ENCODE measurements at regions not wholly inside any gene's neighbourhood (a gene's known extent, or its start where the extent isn't known, plus 50 kb on each side); places are given as distances from the start of the nearest gene placed in this dataset.
"Not testable (repeated sequence)": the region's sequence is repeated elsewhere in the genome, so short reads cannot be mapped to it uniquely, and the experiment has no call there.

- TF ChIP-seq, protein P1, sequence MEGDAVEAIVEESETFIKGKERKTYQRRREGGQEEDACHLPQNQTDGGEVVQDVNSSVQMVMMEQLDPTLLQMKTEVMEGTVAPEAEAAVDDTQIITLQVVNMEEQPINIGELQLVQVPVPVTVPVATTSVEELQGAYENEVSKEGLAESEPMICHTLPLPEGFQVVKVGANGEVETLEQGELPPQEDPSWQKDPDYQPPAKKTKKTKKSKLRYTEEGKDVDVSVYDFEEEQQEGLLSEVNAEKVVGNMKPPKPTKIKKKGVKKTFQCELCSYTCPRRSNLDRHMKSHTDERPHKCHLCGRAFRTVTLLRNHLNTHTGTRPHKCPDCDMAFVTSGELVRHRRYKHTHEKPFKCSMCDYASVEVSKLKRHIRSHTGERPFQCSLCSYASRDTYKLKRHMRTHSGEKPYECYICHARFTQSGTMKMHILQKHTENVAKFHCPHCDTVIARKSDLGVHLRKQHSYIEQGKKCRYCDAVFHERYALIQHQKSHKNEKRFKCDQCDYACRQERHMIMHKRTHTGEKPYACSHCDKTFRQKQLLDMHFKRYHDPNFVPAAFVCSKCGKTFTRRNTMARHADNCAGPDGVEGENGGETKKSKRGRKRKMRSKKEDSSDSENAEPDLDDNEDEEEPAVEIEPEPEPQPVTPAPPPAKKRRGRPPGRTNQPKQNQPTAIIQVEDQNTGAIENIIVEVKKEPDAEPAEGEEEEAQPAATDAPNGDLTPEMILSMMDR (conservative IDR thresholded peaks at IDR 0.05): no peak
- TF ChIP-seq ZFX (IDR thresholded peaks at IDR 0.05): no peak
- no peak overlapping the region for H3K27ac ChIP-seq
Measured at GRCh38 chr1:239128541-239128940, 257.8 kb upstream of the CHRM3 start.

DNA sequence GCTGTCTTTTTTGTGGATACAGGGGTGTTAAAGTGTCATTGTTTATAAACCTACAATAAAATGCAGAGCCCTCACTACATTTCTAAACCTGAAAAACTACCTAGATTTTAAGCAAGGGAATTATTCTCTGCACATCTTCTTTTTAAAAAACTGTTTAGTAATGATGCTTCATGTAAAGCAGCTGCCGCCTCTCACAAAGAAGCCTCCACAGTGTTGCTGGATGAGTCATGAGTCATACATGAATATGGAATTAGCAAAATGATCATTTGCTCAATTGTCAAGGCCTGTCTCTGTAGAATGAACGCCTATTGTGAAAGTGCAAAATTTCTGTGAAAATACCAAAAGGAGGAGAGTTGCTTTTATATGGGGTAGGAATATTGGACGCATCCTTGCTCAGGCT lies 259.5 kb upstream of the CHRM3 start:
- TF ChIP-seq ZFX (IDR thresholded peaks at IDR 0.05): no peak
- TF ChIP-seq, protein P1 (conservative IDR thresholded peaks at IDR 0.05): no peak
- H3K27ac ChIP-seq: no peak overlapping the region

- no peak for TF ChIP-seq ZFX (IDR thresholded peaks at IDR 0.05)
- TF ChIP-seq, protein P1 (conservative IDR thresholded peaks at IDR 0.05): no peak
Measured at GRCh38 chr1:239125893-239126292, 260.5 kb upstream of the CHRM3 start.

DNA sequence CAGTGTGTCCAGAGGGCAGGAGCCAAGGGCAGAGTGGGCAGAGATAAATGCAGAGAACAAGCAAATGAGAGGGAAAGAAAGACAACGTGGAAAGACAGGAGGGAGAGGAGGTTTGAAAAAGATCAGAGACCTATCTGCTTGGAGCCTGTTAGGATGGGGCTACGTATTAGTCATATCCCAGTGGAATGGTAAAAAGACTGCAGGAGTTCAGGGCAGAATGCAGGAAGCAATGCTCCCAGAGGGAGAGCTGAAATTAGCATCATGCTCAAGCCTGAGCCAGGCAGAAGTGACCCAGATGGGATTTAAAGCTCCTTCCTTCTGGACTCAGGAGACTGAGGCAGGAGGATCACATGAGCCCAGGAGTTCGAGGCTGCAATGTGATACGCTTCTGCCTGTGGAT lies 261.3 kb upstream of the CHRM3 start:
- TF ChIP-seq ZFX (IDR thresholded peaks at IDR 0.05): no peak
- TF ChIP-seq, protein P1 (conservative IDR thresholded peaks at IDR 0.05): no peak
- H3K27ac ChIP-seq: no peak overlapping the region

More at GRCh38 chr1:239125893-239126292, 260.5 kb upstream of the CHRM3 start:
- H3K27ac ChIP-seq: no peak overlapping the region

- TF ChIP-seq, protein P1 (conservative IDR thresholded peaks at IDR 0.05): no peak
- TF ChIP-seq ZFX (IDR thresholded peaks at IDR 0.05): no peak
Measured at GRCh38 chr1:239123260-239123659, 263.1 kb upstream of the CHRM3 start.

GRCh38 chr1:239112101-239112935 lies 274.1 kb upstream of the CHRM3 start:
- TF ChIP-seq ZFX (IDR thresholded peaks at IDR 0.05): no peak
- no peak overlapping the region for H3K27ac ChIP-seq

More at GRCh38 chr1:239123260-239123659, 263.1 kb upstream of the CHRM3 start:
- H3K27ac ChIP-seq: no peak overlapping the region

DNA sequence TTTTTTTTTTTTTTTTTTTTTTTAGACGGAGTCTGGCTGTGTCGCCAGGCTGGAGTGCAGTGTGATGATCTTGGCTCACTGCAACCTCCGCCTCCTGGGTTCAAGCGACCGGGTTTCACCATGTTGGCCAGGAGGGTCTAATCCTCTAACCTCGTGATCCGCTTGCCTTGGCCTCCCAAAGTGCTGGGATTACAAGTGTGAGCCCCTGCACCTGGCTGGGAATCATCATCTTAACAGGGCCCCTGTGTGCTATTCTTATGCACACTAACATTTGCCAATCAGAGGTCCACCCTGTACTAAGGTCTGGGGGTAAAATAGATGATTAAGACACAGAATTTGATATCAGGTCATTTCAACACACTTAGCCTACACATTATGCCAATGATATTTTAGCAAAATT lies 278.7 kb upstream of the CHRM3 start:
- H3K27ac ChIP-seq: no peak overlapping the region
- TF ChIP-seq, protein P1 (conservative IDR thresholded peaks at IDR 0.05): no peak
- no peak for TF ChIP-seq ZFX (IDR thresholded peaks at IDR 0.05)

GRCh38 chr1:239106689-239107088 lies 279.7 kb upstream of the CHRM3 start:
- H3K27ac ChIP-seq: not testable (repeated sequence)
